ENCODE measurements at regions not wholly inside any gene's neighbourhood (a gene's known extent, or its start where the extent isn't known, plus 50 kb on each side); places are given as distances from the start of the nearest gene placed in this dataset.

- no peak for DNase-seq
Measured at GRCh38 chr17:70603226-70603625, 433.9 kb downstream of the KCNJ2 start.

- no peak for DNase-seq
Measured at GRCh38 chr17:70604854-70605253, 435.5 kb downstream of the KCNJ2 start.

GRCh38 chr17:70606086-70606485 is 436.8 kb downstream of the KCNJ2 start:
- DNase-seq = no peak

- DNase-seq = no peak
Measured at GRCh38 chr17:70608193-70608592, 438.9 kb downstream of the KCNJ2 start.

GRCh38 chr17:70608957-70609356 is 439.6 kb downstream of the KCNJ2 start:
- DNase-seq = no peak

GRCh38 chr17:70609566-70609965 is 440.2 kb downstream of the KCNJ2 start:
- no peak for DNase-seq

- DNase-seq = no peak
Measured at GRCh38 chr17:70610161-70610560, 440.8 kb downstream of the KCNJ2 start.

GRCh38 chr17:70613681-70614080 is 444.3 kb downstream of the KCNJ2 start:
- DNase-seq = no peak

GRCh38 chr17:70615831-70616230 is 446.5 kb downstream of the KCNJ2 start:
- no peak for DNase-seq

GRCh38 chr17:70618641-70619040 is 449.3 kb downstream of the KCNJ2 start:
- DNase-seq = no peak

GRCh38 chr17:70621566-70621965 is 452.2 kb downstream of the KCNJ2 start:
- no peak for DNase-seq

GRCh38 chr17:70622368-70623260 is 453.3 kb downstream of the KCNJ2 start:
- DNase-seq = no peak

- no peak for DNase-seq
Measured at GRCh38 chr17:70624211-70624610, 454.9 kb downstream of the KCNJ2 start.

- DNase-seq = no peak
Measured at GRCh38 chr17:70629902-70630301, 460.6 kb downstream of the KCNJ2 start.

- DNase-seq = peak; percentile 15
Measured at GRCh38 chr17:70636517-70637133, 467.3 kb downstream of the KCNJ2 start.

- no peak for DNase-seq
Measured at GRCh38 chr17:70642059-70642458, 472.7 kb downstream of the KCNJ2 start.

GRCh38 chr17:70644096-70644495 is 474.8 kb downstream of the KCNJ2 start:
- DNase-seq = no peak

- no peak for DNase-seq
Measured at GRCh38 chr17:70646673-70647072, 477.3 kb downstream of the KCNJ2 start.

GRCh38 chr17:70648166-70648565 is 478.8 kb downstream of the KCNJ2 start:
- DNase-seq = no peak

GRCh38 chr17:70653850-70654249 is 484.5 kb downstream of the KCNJ2 start:
- no peak for DNase-seq

GRCh38 chr17:70654706-70655105 is 485.4 kb downstream of the KCNJ2 start:
- no peak for DNase-seq

- no peak for DNase-seq
Measured at GRCh38 chr17:70655176-70655958, 486.0 kb downstream of the KCNJ2 start.

- DNase-seq = no peak
Measured at GRCh38 chr17:70658317-70658716, 489.0 kb downstream of the KCNJ2 start.

- DNase-seq = no peak
Measured at GRCh38 chr17:70658840-70659239, 489.5 kb downstream of the KCNJ2 start.
